GM12891 (cell line): ENCODE measurements at regions not wholly inside any gene's neighbourhood (a gene's known extent, or its start where the extent isn't known, plus 50 kb on each side); places are given as distances from the start of the nearest gene placed in this dataset.

Source experiments
- PAX5 ChIP-seq: IDR thresholded peaks from 2 replicates; pipeline ENCODE4 v1.6.1; 2011; ENCODE audit warnings: low read length, moderate library complexity, mild to moderate bottlenecking; ENCODE audit not compliant: insufficient read depth, severe bottlenecking
- POLR2A ChIP-seq: IDR thresholded peaks from 2 replicates; pipeline ENCODE4 v1.6.1; 2011; ENCODE audit warnings: low read depth, low read length, control low read depth
- POLR2AphosphoS5 ChIP-seq: IDR thresholded peaks from 2 replicates; pipeline ENCODE4 v1.6.1; 2011; ENCODE audit warnings: low read depth, low read length, control low read depth
- POU2F2 ChIP-seq: IDR thresholded peaks from 2 replicates; pipeline ENCODE4 v1.6.1; 2011; ENCODE audit warnings: low read depth, mild to moderate bottlenecking, control low read depth, low read length, moderate library complexity
- SPI1 ChIP-seq: IDR thresholded peaks from 2 replicates; pipeline ENCODE4 v1.6.1; 2011; ENCODE audit warnings: low read depth, low read length, control low read depth
- TAF1 ChIP-seq: IDR thresholded peaks from 2 replicates; pipeline ENCODE4 v1.6.1; 2011; ENCODE audit warnings: low read depth, low read length, control low read depth

- TF ChIP-seq POLR2A = no peak
- no peak for TF ChIP-seq TAF1
- TF ChIP-seq POLR2AphosphoS5 = no peak
- TF ChIP-seq SPI1 = no peak
- TF ChIP-seq PAX5 = no peak
- no peak for TF ChIP-seq POU2F2
Observed at GRCh38 chr7:32415519-32415918, 74.7 kb downstream of the LSM5 start.
